H1 (cell line): ENCODE measurements at regions not wholly inside any gene's neighbourhood (a gene's known extent, or its start where the extent isn't known, plus 50 kb on each side); places are given as distances from the start of the nearest gene placed in this dataset.

Source experiments
- CTCF ChIA-PET: fragments of 300-600 bp; sonication (Branson Sonifier 250); formaldehyde crosslinking; loops from one replicate; lab custom pipeline; 2021; ENCODE audit not compliant: partially characterized antibody; lab: Charles Lee
- POLR2A ChIA-PET: fragments of 300-600 bp; sonication (Branson Sonifier 250); formaldehyde crosslinking; loops from one replicate; lab custom pipeline; 2021; ENCODE audit warnings: inconsistent platforms; ENCODE audit not compliant: partially characterized antibody; lab: Charles Lee
- DNase-seq, 2 experiments: peaks; one replicate each; pipeline versions ENCODE4 v3.0.0 to v3.0.0-alpha.2; 2010 to 2022; ENCODE audit warnings: low spot score in 2 of 2, low read depth in 1 of 2, mixed read lengths in 1 of 2
- FAIRE-seq: peaks from 2 replicates; lab custom pipeline; 2011; peaks lifted over from hg19 to GRCh38; lab: Jason Lieb, UNC
- H2AFZ ChIP-seq: 2 replicates; pipeline ENCODE4 v1.8.1; 2012; ENCODE audit warnings: low read length, inconsistent platforms
- H2AK5ac ChIP-seq: 2 replicates; pipeline ENCODE4 v1.6.1; 2013; ENCODE audit warnings: low read depth, low read length
- H2BK120ac ChIP-seq: replicated peaks from 2 replicates; pipeline ENCODE3; 2013; ENCODE audit warnings: low read depth, low read length, inconsistent platforms
- H2BK12ac ChIP-seq: 2 replicates; pipeline ENCODE4 v1.6.1; 2013; ENCODE audit warnings: low read depth, low read length
- H2BK15ac ChIP-seq: 2 replicates; pipeline ENCODE4 v1.6.1; 2013; ENCODE audit warnings: low read length
- H2BK20ac ChIP-seq: 2 replicates; pipeline ENCODE4 v1.6.1; 2013; ENCODE audit warnings: low read length
- H2BK5ac ChIP-seq: 2 replicates; pipeline ENCODE4 v1.6.1; 2013; ENCODE audit warnings: low read depth, low read length
- H3K14ac ChIP-seq: 2 replicates; pipeline ENCODE4 v1.6.1; 2013; ENCODE audit warnings: inconsistent platforms; ENCODE audit not compliant: insufficient read length
- H3K18ac ChIP-seq: 2 replicates; pipeline ENCODE4 v1.6.1; 2013; ENCODE audit warnings: low read length; ENCODE audit errors: extremely low read depth
- H3K23ac ChIP-seq: 2 replicates; pipeline ENCODE4 v1.6.1; 2013; ENCODE audit warnings: inconsistent platforms; ENCODE audit not compliant: insufficient read length
- H3K23me2 ChIP-seq: 2 replicates; pipeline ENCODE4 v1.6.1; 2013; ENCODE audit warnings: low read depth, low read length
- H3K27ac ChIP-seq: 2 replicates; pipeline ENCODE4 v1.6.1; 2011; ENCODE audit warnings: low read depth, low read length, inconsistent platforms
- H3K27me3 ChIP-seq, 4 experiments: replicated peaks in 1 of 4; 1 replicate in 1 of 4; 2 replicates in 3 of 4; pipeline versions ENCODE4 v1.6.1 to v1.8.1; 2011 to 2013; ENCODE audit warnings: low read length in 3 of 4, mild to moderate bottlenecking in 3 of 4, inconsistent platforms in 2 of 4, mixed read lengths in 2 of 4, moderate library complexity in 1 of 4; ENCODE audit not compliant: control insufficient read depth in 3 of 4, insufficient read depth in 3 of 4; ENCODE audit errors: extremely low read depth in 1 of 4
- H3K36me3 ChIP-seq, 4 experiments: 2 replicates each; pipeline versions ENCODE4 v1.6.1 to v1.8.1; 2011 to 2013; ENCODE audit warnings: mild to moderate bottlenecking in 4 of 4, low read length in 3 of 4, moderate library complexity in 2 of 4, control low read depth in 1 of 4, inconsistent platforms in 1 of 4; ENCODE audit not compliant: insufficient read depth in 4 of 4, control insufficient read depth in 2 of 4
- H3K4ac ChIP-seq: replicated peaks from 2 replicates; pipeline ENCODE3; 2013; ENCODE audit warnings: low read length, low read depth, mixed read lengths, inconsistent platforms; ENCODE audit not compliant: insufficient read length
- H3K4me1 ChIP-seq, 4 experiments: replicated peaks in 1 of 4; 1 replicate in 1 of 4; 2 replicates in 3 of 4; pipeline versions ENCODE4 v1.6.1 to v1.8.1; 2011 to 2013; ENCODE audit warnings: low read length in 3 of 4, inconsistent platforms in 2 of 4, mixed read lengths in 1 of 4; ENCODE audit not compliant: insufficient read depth in 4 of 4, control insufficient read depth in 3 of 4
- H3K4me2 ChIP-seq, 2 experiments: 2 replicates each; pipeline versions ENCODE4 v1.6.1 to v1.8.1; 2011 to 2013; ENCODE audit warnings: low read depth in 2 of 2, low read length in 2 of 2, control low read depth in 1 of 2, inconsistent platforms in 1 of 2, mild to moderate bottlenecking in 1 of 2; ENCODE audit not compliant: insufficient read depth in 1 of 2
- H3K4me3 ChIP-seq, 4 experiments: fragments of 200-600, 300-600 bp in 1 of 4; sonication (generic), shearing (Covaris generic), sonication (Bioruptor Twin) in 1 of 4; 2 replicates each; pipeline versions ENCODE4 v1.5.1 to v1.8.1; 2011 to 2016; ENCODE audit warnings: low read length in 4 of 4, low read depth in 3 of 4, control low read depth in 2 of 4, inconsistent platforms in 2 of 4, mild to moderate bottlenecking in 2 of 4, mixed read lengths in 1 of 4, moderate library complexity in 1 of 4; ENCODE audit not compliant: insufficient read depth in 2 of 4; ENCODE audit errors: extremely low read depth in 1 of 4
- H3K56ac ChIP-seq: replicated peaks from 2 replicates; pipeline ENCODE3; 2013; ENCODE audit warnings: low read depth, mild to moderate bottlenecking, mixed read lengths, low read length, inconsistent platforms; ENCODE audit not compliant: insufficient read length
- H3K79me1 ChIP-seq: 2 replicates; pipeline ENCODE4 v1.6.1; 2013; ENCODE audit warnings: low read depth, low read length, control low read depth
- H3K79me2 ChIP-seq, 2 experiments: 2 replicates each; pipeline versions ENCODE4 v1.6.1 to v1.8.1; 2012 to 2013; ENCODE audit warnings: low read length in 2 of 2, mild to moderate bottlenecking in 2 of 2, inconsistent platforms in 1 of 2; ENCODE audit not compliant: insufficient read depth in 2 of 2, control insufficient read depth in 1 of 2
- H3K9ac ChIP-seq, 4 experiments: replicated peaks in 1 of 4; 1 replicate in 1 of 4; 2 replicates in 3 of 4; pipeline versions ENCODE4 v1.6.1 to v1.8.1; 2011 to 2013; ENCODE audit warnings: low read depth in 3 of 4, low read length in 3 of 4, control low read depth in 2 of 4, mild to moderate bottlenecking in 2 of 4, moderate library complexity in 2 of 4, inconsistent platforms in 1 of 4; ENCODE audit errors: extremely low read depth in 1 of 4
- H3K9me3 ChIP-seq, 2 experiments: 2 replicates each; pipeline versions ENCODE4 v1.6.1 to v1.8.1; 2012 to 2013; ENCODE audit warnings: mild to moderate bottlenecking in 2 of 2, moderate library complexity in 2 of 2, control low read depth in 1 of 2, inconsistent platforms in 1 of 2, low read depth in 1 of 2, low read length in 1 of 2, mixed read lengths in 1 of 2; ENCODE audit not compliant: insufficient read depth in 2 of 2
- H4K20me1 ChIP-seq, 2 experiments: replicated peaks in 1 of 2; 2 replicates each; pipeline versions ENCODE3 to v1.8.1; 2011 to 2013; ENCODE audit warnings: inconsistent platforms in 2 of 2, low read length in 2 of 2, mild to moderate bottlenecking in 1 of 2; ENCODE audit not compliant: insufficient read depth in 2 of 2, control insufficient read depth in 1 of 2
- H4K5ac ChIP-seq: 2 replicates; pipeline ENCODE4 v1.6.1; 2013; ENCODE audit warnings: low read length, low read depth, mixed read lengths, inconsistent platforms; ENCODE audit not compliant: insufficient read length
- H4K8ac ChIP-seq: 2 replicates; pipeline ENCODE4 v1.8.0; 2013; ENCODE audit warnings: mild to moderate bottlenecking, moderate library complexity, low read length, inconsistent platforms; ENCODE audit not compliant: insufficient read depth; ENCODE audit errors: extremely low read depth
- H4K91ac ChIP-seq: replicated peaks from 2 replicates; pipeline ENCODE3; 2013; ENCODE audit warnings: low read length, mixed read lengths, inconsistent platforms; ENCODE audit not compliant: insufficient read length
- ASH2L ChIP-seq: fragments of 200-600, 300-600 bp; sonication (generic); IDR thresholded peaks from one replicate; pipeline ENCODE4 v1.7.1; 2017; ENCODE audit warnings: low read length
- CBX5 ChIP-seq: fragments of 300-800, 300-1000 bp; sonication (generic); IDR thresholded peaks from 2 replicates; pipeline ENCODE4 v1.7.1; 2016; ENCODE audit warnings: antibody characterized with exemption, low read length, low read depth
- CREB1 ChIP-seq: IDR thresholded peaks from 2 replicates; pipeline ENCODE4 v1.6.1; 2012; ENCODE audit warnings: inconsistent platforms
- EP300 ChIP-seq, 2 experiments: IDR thresholded peaks; 1 replicate in 1 of 2; 2 replicates in 1 of 2; pipeline ENCODE4 v1.6.1; 2011 to 2012; ENCODE audit warnings: low read depth in 2 of 2, low read length in 2 of 2, mild to moderate bottlenecking in 2 of 2, borderline replicate concordance in 1 of 2, inconsistent platforms in 1 of 2, moderate library complexity in 1 of 2
- RBBP5 ChIP-seq: IDR thresholded peaks from 2 replicates; pipeline ENCODE4 v1.7.1; 2012; ENCODE audit warnings: low read depth, mild to moderate bottlenecking, inconsistent platforms, low read length, moderate library complexity, borderline replicate concordance
- SIRT6 ChIP-seq: IDR thresholded peaks from one replicate; pipeline ENCODE4 v1.7.1; 2012; ENCODE audit warnings: low read length, inconsistent platforms
- TAF1 ChIP-seq: IDR thresholded peaks from 2 replicates; pipeline ENCODE4 v1.6.1; 2011; ENCODE audit warnings: mild to moderate bottlenecking, low read depth, low read length
- WGBS, 2 experiments: shearing (Covaris generic) in 1 of 2; methylation state at CpG; one replicate each; pipeline versions ENCODE4 v1.1.6 to v1.1.7; 2013 to 2015; ENCODE audit warnings: low lambda C conversion rate in 2 of 2, mixed read lengths in 2 of 2, inconsistent platforms in 1 of 2, low coverage in 1 of 2, missing lambda C conversion rate in 1 of 2; ENCODE audit not compliant: insufficient replicate concordance in 2 of 2, insufficient coverage in 1 of 2, insufficient read length in 1 of 2; ENCODE audit errors: extremely low coverage in 1 of 2, missing lambda C conversion rate in 1 of 2; 5-methylcytosine and 5-hydroxymethylcytosine counted together
- TF ChIP-seq, protein P1 (sequence below), 3 experiments: IDR thresholded peaks; 1 replicate in 2 of 3; 2 replicates in 1 of 3; pipeline versions ENCODE4 v1.5.1 to v1.6.1; 2011; ENCODE audit warnings: low read length in 3 of 3, mild to moderate bottlenecking in 3 of 3, inconsistent platforms in 2 of 3, low read depth in 1 of 3, moderate library complexity in 1 of 3; ENCODE audit not compliant: insufficient read depth in 1 of 3; ENCODE audit errors: control extremely low read depth in 1 of 3
- TF ChIP-seq, protein P2 (sequence below): IDR thresholded peaks from 2 replicates; pipeline ENCODE4 v1.6.1; 2012; ENCODE audit warnings: inconsistent platforms
- TF ChIP-seq, protein P3 (sequence below): IDR thresholded peaks from 2 replicates; pipeline ENCODE4 v1.6.1; 2012; ENCODE audit warnings: low read length, inconsistent platforms

DNA sequence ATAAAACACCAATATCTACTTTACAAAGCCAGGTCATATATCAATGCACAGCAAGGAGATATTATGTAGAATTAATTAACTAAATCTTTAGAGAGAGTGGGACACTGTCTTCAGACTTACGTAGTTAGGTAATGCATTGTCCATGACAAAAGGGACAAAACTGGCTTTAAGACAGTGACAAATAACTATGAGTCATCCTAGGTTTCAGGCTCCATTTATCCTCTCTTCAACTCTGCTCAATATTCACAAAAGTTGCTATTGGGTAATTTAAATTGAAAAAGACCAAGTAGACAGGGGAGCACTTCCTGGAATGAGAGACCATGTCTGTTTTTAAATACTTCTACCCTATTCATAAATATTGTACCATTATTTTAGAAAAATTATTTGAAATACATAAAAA, 464.5 kb downstream of the ARL4A start:
- no peaks in the 10 kb centered on the region for H3K23me2 ChIP-seq
- no peak overlapping the region for H4K91ac ChIP-seq
- no peak overlapping the region for H2BK5ac ChIP-seq
- ChIA-PET POLR2A (interaction anchor here (0.6 kb wide), 1 partner anchor 203 kb away, joined by 3 read pairs; no protein-coding TSS in a partner anchor), CTCF (interaction anchor here (0.8 kb wide), 1 partner anchor 464 kb away, joined by 3 read pairs; the partner anchor contains the start of gene ARL4A)
- no peaks in the 10 kb centered on the region for H3K9me3 ChIP-seq
- no peak overlapping the region for H3K9ac ChIP-seq
- no peak overlapping the region for H3K4me2 ChIP-seq
- no peak overlapping the region for H2BK120ac ChIP-seq
- no peak overlapping the region for H3K18ac ChIP-seq
- H3K36me3 ChIP-seq, result no peaks in the 10 kb centered on the region
- H3K79me2 ChIP-seq, result no peaks in the 10 kb centered on the region
- H3K79me1 ChIP-seq, result no peaks in the 10 kb centered on the region
- FAIRE-seq, result no peak
- no peak overlapping the region for H3K27ac ChIP-seq
- no peak overlapping the region for H4K5ac ChIP-seq
- no peak overlapping the region for H2AK5ac ChIP-seq
- no peak overlapping the region for H3K56ac ChIP-seq
- H4K20me1 ChIP-seq, result no peaks in the 10 kb centered on the region
- H2BK12ac ChIP-seq, result no peak overlapping the region
- no peak overlapping the region for H3K14ac ChIP-seq
- no peak for DNase-seq
- no peaks in the 10 kb centered on the region for H3K27me3 ChIP-seq
- no peak overlapping the region for H4K8ac ChIP-seq
- no peak overlapping the region for H2AFZ ChIP-seq
- H2BK15ac ChIP-seq, result no peak overlapping the region
- H3K23ac ChIP-seq, result no peak overlapping the region
- H2BK20ac ChIP-seq, result no peak overlapping the region
- 88% methylated on average over 1 of the region's 1 CpG; no CpG with 5 or more reads in 1 of the 2 experiments for WGBS, 2 experiments
- H3K4ac ChIP-seq, result no peak overlapping the region
- H3K4me1 ChIP-seq, result no peaks in the 10 kb centered on the region
- H3K4me3 ChIP-seq, result no peak overlapping the region
- TF ChIP-seq, protein P1, sequence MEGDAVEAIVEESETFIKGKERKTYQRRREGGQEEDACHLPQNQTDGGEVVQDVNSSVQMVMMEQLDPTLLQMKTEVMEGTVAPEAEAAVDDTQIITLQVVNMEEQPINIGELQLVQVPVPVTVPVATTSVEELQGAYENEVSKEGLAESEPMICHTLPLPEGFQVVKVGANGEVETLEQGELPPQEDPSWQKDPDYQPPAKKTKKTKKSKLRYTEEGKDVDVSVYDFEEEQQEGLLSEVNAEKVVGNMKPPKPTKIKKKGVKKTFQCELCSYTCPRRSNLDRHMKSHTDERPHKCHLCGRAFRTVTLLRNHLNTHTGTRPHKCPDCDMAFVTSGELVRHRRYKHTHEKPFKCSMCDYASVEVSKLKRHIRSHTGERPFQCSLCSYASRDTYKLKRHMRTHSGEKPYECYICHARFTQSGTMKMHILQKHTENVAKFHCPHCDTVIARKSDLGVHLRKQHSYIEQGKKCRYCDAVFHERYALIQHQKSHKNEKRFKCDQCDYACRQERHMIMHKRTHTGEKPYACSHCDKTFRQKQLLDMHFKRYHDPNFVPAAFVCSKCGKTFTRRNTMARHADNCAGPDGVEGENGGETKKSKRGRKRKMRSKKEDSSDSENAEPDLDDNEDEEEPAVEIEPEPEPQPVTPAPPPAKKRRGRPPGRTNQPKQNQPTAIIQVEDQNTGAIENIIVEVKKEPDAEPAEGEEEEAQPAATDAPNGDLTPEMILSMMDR (IDR thresholded peaks at IDR 0.05; ENCODE audit: control extremely low read depth in 1 of 3, insufficient read depth in 1 of 3, low read depth in 1 of 3, low read length in 3 of 3), result no peak
- TF ChIP-seq RBBP5 (no peak), SIRT6 (no peak), TAF1 (no peak), ASH2L (no peak), CBX5 (no peak), EP300 (IDR thresholded peaks at IDR 0.05; ENCODE audit: borderline replicate concordance in 1 of 2, low read depth in 2 of 2, low read length in 2 of 2) (no peak), CREB1 (no peak)
- TF ChIP-seq, protein P2, sequence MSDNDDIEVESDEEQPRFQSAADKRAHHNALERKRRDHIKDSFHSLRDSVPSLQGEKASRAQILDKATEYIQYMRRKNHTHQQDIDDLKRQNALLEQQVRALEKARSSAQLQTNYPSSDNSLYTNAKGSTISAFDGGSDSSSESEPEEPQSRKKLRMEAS, result no peak
- TF ChIP-seq, protein P3, sequence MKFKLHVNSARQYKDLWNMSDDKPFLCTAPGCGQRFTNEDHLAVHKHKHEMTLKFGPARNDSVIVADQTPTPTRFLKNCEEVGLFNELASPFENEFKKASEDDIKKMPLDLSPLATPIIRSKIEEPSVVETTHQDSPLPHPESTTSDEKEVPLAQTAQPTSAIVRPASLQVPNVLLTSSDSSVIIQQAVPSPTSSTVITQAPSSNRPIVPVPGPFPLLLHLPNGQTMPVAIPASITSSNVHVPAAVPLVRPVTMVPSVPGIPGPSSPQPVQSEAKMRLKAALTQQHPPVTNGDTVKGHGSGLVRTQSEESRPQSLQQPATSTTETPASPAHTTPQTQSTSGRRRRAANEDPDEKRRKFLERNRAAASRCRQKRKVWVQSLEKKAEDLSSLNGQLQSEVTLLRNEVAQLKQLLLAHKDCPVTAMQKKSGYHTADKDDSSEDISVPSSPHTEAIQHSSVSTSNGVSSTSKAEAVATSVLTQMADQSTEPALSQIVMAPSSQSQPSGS, result no peak
